HG03521 (cell line): ENCODE measurements at regions not wholly inside any gene's neighbourhood (a gene's known extent, or its start where the extent isn't known, plus 50 kb on each side); places are given as distances from the start of the nearest gene placed in this dataset.

ENCODE experiments used
- ATAC-seq: cut with Tn5 transposase; IDR thresholded peaks from one replicate; pipeline ENCODE4 v1.9.1; 2021; ENCODE audit warnings: mild to moderate bottlenecking, moderate library complexity; ENCODE audit not compliant: unreplicated experiment

DNA sequence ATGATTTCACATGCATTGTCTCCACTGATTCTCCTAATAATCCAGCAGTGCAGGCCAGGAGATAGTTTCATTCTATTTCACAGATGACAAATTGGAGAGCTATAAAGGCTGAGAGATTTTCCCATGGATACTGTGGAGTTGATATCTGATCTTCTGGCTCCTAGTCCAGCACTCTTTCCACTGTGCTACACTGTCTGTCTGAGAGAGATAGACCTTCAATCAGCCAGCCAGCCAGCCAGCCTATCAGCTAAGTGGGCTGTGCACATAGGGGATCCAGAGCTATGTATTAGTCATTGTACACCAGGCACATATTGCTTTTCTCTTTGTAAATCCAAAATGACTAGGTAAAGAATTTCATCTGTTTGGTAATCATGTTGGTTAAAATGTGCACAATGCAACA is 91.8 kb upstream of the ATP2B1 start:
- no peak for ATAC-seq

DNA sequence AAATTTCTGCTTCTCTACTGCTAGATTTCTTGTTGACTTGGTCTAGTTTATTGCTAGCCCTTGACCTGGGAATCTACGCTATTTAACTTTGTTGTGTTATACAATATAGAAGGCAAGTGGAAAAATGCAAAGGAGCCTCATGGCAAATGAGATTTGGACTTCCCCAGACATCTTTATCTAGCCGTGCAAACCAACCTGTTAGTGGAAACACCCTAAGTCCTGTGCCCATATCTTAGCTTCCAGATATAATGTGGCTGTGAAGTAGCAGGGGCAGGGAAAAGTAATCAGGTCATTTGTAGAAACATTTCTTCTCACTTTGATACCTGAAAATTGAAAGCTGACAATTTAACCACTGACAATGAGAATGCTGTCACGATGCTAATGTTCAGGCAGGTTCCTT is 90.7 kb upstream of the ATP2B1 start:
- no peak for ATAC-seq

DNA sequence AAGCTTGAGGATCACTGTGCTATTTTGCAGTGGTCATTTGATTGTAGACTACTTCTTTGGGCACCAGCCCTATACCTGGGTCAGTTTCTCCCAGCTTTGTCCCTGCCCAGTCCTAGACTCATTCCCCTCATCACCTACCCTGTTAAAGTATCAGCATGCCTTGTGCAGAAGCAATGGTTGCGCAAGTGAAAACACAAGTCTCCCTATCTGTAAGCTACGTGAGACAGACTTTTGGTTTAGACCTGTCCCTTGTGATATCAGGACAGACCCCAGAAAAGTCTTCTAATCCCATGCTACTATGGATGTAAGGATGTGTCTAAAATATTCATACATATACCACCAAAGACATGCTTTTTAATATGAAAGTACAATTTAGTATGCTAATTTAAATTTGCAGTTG is 88.8 kb upstream of the ATP2B1 start:
- ATAC-seq, result no peak

DNA sequence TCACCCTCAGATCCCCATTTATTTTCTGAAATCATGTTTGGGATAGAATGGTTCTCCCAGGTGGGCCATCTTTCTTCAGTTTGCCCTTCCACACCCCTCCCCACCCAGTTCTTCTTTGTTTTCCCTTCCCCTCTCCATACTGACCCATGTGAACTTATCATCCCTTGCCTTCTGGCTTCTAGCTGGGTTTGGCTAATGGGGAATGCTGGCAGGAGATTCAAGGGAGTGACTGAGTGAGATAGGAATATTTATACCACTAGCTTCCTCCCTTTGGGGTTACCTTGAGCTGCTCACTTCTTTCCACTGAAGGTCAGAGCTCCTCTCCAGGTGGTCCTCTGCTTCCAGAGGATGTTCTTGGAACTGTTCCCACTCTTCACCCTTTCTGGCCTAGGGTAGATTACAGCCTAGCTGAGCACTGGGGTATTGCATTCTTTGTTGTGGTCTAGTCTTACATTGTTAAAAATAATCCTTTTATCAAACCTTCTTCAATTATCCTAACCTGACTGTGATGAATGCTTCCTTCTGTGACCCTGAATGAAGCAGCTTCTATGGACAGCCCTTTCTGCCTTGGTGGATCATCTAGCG is 88.3 kb upstream of the ATP2B1 start:
- ATAC-seq, result no peak

DNA sequence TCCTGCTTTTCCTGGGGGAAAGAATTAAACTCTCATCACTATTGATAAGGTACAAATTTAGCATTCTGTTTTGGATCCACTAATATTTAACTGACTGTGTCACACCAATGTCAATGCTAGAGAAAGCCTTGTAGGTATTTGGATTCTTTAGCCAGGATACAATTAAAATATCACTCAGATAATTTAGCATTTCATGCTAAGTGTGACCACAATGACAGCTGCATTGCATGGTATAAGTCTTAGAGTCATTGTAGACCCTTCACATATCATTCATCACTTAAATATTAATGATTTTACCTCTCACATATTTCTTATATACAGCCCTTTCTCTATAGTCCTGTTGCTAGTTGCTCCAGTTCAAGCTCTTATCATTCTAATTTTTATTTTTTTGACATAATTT is 85.3 kb upstream of the ATP2B1 start:
- no peak for ATAC-seq

DNA sequence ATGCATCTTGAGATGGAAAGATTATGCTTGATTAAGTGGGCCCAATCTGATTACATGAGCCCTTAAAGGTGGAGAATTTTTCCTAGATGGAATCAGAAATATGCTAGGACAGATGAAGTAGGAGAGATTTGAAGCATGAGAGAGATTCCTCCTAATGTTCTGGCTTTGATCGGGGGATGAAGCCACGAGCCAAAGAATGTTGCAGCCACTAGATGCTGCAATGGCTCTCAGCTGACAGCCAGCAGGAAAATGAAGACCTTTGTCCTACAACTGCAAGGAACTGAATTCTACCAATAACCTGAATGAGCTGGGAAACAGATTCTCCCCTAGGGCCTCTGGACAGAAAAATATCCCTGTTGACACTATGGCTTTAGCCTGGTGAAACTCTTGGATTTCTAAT is 82.6 kb upstream of the ATP2B1 start:
- ATAC-seq, result no peak

DNA sequence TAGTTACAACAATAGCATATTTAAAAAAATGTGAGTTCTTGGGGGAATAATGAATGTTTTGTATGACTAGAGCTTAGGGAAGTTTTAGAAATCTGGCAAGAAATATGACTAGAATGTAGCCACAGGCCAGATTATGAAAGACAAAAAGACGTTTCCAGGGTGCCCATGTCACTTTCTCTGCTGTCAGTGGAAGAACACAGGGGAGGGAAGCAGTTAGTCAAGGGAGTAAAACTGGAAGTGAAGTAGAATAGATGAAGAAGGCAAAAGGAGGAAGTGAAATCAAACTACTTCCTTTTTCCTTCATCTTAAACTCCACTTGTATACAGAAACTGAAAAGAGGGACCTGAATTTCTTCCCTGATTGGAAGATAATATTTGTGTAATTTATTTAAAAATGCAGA is 81.2 kb upstream of the ATP2B1 start:
- peak; percentile 54 for ATAC-seq

DNA sequence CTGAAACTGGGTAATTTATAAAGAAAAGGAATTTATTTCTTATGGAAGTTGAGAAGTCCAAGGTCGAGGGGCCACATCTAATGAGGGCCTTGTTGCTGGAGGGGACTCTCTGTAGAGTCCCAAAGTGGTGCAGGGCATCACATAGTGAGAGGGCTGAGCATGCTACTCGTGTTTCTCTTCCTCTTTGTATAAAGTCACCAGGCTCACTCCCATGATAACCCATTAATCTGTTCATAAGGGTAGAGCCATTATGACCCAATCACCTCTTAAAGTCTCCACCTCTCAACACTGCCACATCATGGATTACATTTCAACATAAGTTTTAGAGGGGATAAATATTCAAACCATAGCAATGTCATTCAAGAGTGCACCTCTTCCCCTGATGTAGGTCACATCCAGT is 79.1 kb upstream of the ATP2B1 start:
- ATAC-seq, result no peak

DNA sequence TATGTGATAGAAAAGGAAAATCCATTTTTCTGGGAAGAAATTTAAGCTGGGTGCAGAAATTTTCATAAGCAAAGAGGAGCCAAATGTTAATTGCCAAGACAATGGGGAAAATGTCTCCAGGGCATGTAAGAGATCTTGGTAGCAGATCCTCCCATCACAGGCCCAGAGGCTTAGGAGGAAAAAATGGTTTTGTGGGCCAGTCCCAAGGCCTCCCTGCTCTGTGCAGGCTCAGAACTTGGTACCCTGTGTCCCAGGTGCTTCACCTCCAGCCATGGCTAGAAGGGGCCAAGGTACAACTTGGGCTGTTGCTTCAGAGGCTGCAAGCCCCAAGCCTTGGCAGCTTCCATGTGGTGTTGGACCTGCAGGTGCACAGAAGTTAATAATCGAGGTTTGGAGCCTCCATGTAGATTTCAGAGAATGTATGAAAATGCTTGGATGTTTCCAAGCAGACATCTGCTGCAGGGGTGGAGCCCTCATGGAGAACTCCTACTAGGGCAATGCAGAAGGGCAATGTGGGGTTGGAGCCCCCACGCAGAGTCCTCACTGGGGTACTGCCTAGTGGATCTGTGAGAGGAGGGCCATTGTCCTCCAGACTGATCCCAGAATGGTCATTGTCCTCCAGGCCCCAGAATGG is 77.7 kb upstream of the ATP2B1 start:
- no peak for ATAC-seq

DNA sequence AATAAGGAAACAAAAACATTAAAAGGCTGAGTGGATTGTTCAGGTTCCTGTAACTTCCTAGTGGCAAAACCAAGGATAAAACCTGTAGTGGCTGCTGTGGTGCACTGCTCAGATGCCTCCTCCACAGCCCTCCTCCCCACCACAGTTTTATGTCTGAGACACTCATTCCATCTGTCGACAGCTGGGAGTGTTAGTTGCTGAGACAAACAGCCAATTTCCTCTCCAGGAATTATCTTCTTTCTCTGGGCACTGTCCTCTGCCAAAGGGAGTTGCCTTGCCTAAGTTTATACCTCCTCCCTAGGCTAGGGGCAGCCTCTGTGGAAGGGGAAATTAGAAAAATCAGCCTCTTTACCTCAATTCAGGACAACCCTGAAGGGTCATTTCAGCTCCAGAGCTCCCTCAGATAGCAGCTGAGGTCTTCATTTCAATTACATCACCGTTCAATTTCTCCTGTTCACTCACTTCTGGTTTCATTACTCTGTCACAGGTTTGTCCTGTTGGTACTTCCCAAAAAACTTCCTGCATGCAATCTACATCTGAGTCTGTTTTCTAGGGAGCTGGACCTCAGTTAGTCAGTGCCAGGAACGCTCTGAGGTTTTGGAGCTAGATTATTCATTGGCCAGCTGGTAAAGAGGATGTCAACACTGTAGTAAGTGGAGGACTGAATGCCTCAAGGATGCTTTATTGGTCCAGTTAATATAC is 74.9 kb upstream of the ATP2B1 start:
- ATAC-seq, result no peak

DNA sequence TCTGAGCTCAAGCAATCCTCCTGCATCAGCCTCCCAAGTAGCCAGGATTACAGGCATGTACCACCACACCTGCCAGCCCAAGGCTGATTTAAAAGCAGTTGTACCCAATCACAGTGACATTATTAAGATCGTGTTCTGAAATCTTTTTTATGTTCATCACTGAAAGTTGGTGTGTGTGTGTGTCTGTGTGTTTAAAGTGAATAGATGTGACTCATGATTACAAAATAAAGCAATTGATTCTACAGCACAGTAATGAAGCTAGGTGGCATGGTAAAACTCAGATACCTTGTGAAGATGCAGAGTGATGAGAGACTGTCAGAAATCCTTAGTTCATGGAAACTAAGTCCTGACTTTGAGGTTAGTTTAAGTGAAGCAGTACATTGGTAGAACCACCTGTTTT is 74.2 kb upstream of the ATP2B1 start:
- no peak for ATAC-seq

DNA sequence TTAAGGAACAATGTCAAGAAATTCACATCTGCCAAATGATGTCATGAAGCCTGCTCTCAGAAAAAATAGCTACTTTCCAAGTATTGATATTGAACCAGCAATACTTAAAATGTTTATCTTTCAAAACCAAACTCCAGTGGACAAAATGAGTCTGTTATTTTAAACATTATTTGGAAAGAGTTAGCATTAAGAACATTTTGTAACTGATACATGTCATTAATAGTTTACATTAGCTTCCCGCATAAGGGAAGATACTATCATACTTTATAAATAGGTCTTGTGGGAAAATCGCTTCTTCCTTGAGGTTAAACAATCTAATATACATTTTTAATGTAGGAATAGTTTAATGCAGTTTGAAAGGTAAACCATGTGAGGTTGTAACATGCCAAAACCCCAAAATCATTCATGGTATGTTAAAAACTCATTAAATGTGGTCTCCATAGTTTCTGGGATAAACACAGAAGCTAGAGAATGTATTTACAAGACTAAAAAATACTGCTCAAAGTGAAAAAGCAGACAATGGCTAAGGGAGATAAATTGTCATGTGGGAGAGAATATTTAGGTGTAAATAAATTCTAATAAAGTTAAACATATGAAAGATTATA is 73.4 kb upstream of the ATP2B1 start:
- no peak for ATAC-seq

DNA sequence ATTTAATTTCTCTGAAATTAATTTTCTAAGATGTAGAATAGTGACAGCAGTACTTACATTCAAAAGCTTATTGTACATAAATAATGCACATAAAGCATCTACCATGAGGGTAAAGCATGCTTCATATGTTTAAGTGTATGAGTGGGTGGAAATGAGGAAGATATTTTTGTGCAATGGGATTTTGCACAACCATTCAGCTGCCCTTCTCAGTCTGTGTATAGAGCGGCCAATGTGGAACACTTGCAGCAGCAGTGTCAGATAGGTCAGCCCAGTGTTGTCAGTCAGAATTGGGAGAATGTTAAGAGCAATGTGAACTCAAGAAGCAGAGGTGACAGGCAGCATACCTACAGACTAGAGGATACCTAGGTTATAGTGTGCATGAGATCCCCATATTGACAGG is 72.5 kb upstream of the ATP2B1 start:
- no peak for ATAC-seq

DNA sequence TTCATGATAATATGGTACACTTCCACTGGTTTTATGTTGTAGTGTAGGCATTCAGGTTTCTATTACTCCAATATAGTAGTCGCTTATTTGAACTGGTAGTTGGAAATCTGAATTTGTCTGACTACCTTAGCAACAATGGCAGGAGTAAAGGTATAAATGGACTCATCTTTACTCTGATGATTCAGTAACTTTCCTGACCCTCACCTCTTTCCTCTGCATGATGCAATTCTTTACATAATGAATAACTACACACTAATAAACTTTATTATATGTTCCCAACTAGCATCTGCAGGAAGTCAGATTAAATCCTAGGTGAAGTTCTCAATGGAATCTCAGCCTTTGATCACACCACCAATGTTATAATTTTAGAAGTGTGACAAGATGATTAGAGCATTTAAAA is 70.5 kb upstream of the ATP2B1 start:
- no peak for ATAC-seq

DNA sequence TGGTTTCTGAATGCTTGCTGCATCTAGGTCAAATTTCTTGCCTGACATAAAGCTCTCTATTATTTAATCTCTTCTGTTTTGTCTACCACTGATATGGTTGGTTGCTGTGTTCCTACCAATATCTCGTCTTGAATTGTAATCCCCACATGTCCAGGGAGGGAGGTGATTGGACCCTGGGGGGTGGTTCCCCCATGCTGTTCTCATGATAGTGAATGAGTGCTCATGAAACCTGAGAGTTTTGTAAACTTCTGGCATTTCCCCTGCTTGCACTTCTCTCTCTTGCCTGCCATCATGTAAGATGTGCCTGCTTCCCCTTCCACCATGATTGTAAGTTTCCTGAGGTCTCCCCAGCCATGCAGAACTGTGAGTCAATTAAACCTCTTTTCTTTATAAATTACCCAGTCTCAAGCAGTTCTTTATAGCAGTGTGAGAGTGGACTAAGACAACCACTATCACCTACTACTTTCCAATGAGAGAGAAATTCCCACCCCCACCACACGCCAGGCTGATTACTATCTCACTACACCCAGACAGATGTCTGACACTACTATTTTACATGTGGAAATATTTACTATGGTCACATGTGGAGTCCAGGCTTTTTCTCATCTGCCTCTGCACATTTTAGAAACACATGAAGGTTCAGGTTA is 69.2 kb upstream of the ATP2B1 start:
- no peak for ATAC-seq

DNA sequence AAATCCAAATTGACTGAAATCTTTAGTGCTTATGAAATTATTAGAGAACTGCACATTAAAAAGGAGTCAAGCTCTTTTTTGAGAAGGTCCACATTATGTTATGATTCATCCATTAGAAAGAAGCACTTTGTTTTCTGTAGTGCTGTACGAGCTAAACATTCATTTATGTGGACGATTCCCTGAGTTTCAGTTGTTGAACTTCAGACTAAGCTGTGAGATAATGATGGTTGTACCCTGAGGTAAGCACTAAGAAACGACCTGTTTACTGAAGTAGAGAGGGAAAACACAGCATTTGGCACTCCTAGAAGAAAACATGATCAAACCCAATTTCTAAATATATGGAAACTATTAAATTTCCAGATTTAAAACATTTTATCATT is 67.3 kb upstream of the ATP2B1 start:
- ATAC-seq, result no peak

DNA sequence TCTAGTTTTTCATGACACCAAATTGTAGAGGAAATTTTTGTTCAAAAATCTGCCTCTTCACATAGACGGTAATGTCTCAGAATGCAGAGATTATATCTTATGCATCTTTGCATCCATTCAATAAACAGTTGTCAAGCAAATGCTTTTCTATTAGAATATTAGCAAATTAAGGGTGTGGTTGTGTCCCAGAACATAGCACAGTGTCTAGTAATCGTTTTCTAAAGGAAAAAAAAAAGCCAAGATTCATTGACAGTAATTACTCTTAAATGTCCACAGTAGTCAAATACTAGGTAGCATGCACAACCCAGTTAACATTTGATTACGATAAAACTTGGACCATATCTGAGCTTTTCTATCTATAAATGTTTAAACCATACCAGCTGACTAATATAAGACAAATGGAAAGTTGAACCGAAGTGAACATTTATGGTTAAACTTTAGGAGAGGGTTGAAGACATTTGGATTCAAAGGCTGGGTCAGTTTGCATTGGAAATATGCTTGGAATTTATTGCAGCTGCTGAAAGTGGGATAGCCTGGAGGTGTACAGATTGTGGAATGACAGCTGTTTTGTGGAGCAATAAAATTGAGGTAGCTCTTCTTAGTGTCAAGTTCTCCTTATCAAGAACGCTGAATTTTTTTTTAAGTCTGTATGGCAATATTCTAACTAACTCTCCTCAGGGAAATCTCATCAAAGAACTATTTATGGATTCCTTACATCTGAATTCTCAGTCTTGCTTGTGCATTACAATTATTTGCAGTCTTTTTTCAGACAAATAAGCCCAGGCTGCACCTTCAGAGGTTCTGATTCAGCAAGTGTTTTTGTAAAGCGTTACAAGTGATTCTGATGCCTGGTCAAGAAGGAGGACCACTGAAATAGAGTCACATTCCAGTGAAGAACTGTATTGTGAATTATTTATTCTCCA is 66.7 kb upstream of the ATP2B1 start:
- ATAC-seq, result no peak

DNA sequence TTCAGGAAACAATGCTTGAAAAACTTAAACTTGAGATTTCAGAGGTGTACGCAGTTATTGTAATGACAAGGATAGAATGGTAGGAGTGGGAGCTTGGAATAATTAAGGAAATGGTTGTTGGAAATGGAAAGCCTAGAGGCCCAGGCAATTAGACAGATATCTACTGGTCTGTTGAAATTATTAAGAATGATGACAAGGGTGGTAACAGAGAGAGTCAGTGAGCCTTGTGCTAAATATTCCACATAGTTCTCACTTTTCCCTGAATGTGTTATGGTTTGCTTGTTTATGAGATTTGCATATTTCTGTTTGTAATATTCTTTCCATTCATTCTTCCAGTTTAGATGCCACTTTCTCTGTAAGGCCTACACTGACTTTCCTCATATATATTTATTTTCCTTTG is 66.0 kb upstream of the ATP2B1 start:
- ATAC-seq, result no peak

DNA sequence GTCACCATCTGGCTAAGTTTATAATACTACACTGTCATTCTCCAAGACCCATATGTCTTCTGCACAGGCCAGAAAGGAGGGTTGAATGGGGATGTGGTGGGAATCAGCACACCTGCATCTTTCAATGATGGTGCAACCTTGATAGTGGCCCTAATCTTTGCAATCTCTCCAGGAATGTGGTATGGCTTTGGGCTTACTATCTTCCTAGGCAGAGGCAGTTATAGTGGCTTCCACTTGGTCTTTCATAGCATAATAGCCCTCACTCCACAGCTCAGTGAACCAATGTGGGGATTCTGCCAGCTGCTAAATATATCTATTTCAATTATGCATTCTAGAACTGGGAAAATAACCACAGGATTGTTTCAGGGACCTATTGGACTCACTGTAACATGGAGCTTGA is 61.8 kb upstream of the ATP2B1 start:
- no peak for ATAC-seq

DNA sequence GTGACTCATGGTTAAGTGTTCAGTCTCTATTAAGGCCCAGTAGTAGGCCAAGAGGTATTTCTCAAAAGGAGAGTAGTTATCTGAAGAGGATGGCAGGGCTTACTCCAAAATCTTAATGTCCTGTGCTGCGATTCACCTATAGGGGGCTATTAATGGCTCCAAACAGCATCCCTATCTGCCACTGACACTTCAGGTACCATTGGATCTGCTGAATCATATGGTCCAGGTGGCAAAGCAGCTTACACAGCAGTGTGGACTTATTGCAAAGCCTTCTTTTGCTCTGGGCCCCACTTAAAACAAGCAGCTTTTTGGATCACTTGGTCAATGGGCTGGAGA is 60.8 kb upstream of the ATP2B1 start:
- no peak for ATAC-seq
